HG02610 (cell line): ENCODE measurements at regions not wholly inside any gene's neighbourhood (a gene's known extent, or its start where the extent isn't known, plus 50 kb on each side); places are given as distances from the start of the nearest gene placed in this dataset.
"Not testable (repeated sequence)": the region's sequence is repeated elsewhere in the genome, so short reads cannot be mapped to it uniquely, and the experiment has no call there.

Experiments used
- ATAC-seq: cut with Tn5 transposase; IDR thresholded peaks from one replicate; pipeline ENCODE4 v1.9.1; 2021; ENCODE audit warnings: mild to moderate bottlenecking, moderate library complexity; ENCODE audit not compliant: unreplicated experiment

DNA sequence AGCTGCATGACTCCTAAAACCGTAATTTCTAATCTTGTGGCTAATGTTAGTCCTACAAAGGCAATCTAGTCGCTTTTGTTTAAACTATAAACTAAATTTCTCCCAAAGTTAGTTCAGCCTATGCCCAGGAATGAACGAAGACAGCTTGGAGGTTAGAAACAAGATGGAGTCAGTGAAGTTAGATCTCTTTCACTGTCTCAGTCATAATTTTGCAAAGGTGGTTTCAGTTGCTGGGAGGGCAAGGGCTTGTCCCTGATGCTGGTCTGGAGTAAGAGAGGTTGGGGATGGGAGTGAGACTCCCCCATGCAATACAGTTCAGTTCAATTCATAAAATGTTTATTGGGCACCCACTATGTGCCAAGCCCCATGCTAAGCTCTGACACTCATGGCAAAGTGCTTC, 362.1 kb downstream of the TYW1 start:
- ATAC-seq, result not testable (repeated sequence)

- no peak for ATAC-seq
Measured at GRCh38 chr7:67359900-67360299, 363.3 kb downstream of the TYW1 start.

DNA sequence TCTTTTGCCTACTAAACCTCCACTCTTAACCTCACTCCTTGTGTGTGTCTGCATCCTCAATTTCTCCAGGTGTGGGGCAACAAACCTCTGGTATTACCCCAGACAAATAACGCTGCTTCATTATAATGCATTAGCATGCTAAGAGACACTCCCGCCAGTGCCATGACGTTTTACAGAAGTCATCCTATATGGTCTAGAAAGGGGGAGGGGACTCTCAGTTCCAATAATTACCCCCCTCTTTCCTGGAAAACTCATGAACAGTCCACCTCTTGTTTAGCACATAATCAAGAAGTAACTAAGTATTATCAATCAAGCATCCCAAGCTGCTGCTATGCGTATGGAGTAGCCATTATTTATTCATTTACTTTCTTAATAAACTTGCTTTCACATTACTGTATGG, 364.5 kb downstream of the TYW1 start:
- no peak for ATAC-seq

GRCh38 chr7:67364441-67365017, 367.9 kb downstream of the TYW1 start:
- ATAC-seq, result no peak

- ATAC-seq, result peak; percentile 96
Measured at GRCh38 chr7:67371429-67372305, 375.0 kb downstream of the TYW1 start.

DNA sequence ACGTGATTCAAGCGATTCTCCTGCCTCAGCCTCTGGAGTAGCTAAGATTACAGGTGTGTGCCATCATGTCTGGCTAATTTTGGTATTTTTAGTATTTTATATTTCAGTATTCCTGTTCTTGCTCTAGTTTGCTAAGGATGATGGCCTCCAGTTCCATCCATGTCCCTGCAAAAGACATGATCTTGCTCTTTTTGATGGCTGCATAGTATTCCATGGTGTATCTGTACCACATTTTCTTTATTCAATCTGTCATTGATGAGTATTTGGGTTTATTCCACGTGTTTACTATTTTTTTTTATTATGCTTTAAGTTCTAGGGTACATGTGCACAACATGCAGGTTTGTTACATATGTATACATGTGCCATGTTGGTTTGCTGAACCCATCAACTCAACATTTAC, 376.8 kb downstream of the TYW1 start:
- not testable (repeated sequence) for ATAC-seq

DNA sequence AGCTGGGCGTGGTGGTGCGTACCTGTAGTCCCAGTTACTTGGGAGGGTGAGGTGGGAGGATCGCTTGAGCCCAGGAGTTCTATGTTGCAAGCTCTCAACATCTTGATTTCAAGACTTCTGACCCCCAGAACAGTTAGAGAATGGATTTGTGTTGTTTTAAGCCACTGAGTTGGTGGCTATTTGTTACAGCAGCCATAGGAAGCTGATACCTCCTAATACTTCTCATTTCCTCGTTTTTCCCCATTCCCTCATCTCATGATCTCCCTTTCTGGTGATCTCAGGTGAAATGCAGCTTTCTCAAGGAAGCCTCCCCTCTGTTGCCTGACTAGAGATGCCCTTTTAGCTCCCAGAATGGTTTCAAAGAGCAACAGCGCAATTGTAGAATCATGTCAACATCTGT, 378.8 kb downstream of the TYW1 start:
- no peak for ATAC-seq

GRCh38 chr7:67377939-67378862, 381.6 kb downstream of the TYW1 start:
- peak; percentile 88 for ATAC-seq

GRCh38 chr7:67380326-67380725, 383.7 kb downstream of the TYW1 start:
- no peak for ATAC-seq

DNA sequence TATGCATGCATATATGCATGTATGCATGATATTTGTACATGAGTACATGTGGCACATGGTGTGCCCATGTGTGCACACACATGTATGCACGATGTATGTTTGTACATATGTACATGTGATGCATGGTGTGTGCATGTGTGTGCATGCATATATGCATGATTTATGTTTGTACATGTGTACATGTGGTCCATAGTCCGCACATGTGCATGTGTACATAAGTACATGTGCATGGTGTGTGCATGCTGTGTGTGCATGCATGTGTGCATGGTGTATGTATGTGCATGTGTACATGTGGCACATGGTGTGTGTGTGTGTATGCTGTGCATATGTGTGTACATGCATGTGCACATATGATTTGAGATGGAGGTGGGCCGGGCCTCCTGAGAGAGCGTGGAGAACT, 384.2 kb downstream of the TYW1 start:
- no peak for ATAC-seq

DNA sequence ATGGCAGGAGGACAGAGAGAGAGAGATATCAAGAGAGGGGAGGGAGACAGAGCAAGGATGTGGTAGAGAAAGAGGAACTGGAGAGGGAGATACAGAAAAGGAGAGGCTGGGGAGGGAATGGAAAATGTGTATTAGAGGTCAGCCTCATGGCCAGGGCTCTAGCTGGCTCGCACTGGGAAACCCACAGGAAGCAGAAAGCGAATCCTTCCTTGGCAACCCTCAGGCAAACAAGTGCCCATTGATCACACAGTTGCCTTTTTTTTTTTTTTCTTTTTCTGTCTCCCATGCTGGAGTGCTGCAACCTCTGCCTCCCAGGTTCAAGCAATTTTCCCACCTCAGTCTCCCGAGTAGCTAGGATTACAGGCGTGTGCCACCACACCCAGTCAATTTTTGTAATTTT, 391.2 kb downstream of the TYW1 start:
- no peak for ATAC-seq

- ATAC-seq, result no peak
Measured at GRCh38 chr7:67391168-67391567, 394.5 kb downstream of the TYW1 start.

- ATAC-seq, result no peak
Measured at GRCh38 chr7:67392596-67393438, 396.2 kb downstream of the TYW1 start.

- no peak for ATAC-seq
Measured at GRCh38 chr7:67393903-67394302, 397.3 kb downstream of the TYW1 start.

GRCh38 chr7:67398916-67399315, 402.3 kb downstream of the TYW1 start:
- no peak for ATAC-seq

DNA sequence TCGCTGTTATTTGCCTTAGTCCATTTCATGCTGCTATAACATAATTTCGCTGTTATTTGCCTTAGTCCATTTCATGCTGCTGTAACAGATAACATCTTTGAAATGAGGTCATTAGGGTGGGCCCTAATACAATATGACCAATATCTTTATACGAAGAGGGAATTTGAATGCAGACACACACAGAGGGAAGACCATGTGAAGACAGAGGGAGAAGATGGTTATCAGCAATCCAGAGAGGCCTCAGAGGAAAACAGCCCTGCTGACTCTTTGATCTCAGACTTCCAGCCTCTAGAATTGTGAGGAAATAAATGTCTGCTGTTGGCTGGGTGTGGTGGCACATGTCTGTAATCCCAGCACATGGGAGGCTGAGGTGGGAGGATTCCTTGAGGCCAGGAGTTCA, 404.9 kb downstream of the TYW1 start:
- ATAC-seq, result no peak

DNA sequence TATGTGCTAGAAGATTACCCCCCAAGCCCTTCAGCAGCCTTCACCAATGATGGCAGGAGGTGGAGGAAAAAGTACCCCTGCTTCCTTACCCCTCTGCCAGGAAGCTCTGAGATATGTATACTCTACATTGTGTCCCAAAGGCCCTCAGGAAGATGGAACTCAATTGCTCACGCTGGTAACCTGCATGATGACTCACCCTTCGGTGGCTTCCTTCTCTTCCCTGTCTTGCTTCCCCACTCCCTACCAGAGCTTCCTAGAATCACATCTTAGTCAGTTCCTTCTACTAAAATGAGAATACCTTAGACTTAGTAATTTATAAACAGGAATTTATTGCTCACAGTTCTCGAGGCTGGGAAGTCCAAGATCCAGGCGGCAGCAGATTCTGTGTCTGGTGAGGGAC, 405.6 kb downstream of the TYW1 start:
- no peak for ATAC-seq

DNA sequence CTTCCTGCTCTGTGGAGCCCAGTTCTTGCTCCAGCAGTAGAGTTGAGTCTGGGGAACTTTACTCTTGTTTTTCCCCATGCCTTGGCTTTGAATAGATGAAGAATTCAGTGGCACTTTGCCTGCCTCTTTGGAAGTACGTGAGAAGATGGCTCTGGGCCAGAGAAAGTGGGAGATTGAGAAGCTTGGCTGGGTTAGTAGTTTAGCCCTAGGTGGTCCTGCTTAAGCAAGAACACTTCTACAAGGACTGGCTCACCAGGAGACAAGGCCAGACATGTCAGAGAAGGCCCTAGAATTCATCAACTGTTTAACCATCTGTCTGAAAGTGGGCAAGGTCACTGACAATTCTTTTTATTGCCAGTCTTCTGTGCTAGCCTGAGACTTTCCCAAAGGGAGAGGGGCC, 410.3 kb downstream of the TYW1 start:
- no peak for ATAC-seq

DNA sequence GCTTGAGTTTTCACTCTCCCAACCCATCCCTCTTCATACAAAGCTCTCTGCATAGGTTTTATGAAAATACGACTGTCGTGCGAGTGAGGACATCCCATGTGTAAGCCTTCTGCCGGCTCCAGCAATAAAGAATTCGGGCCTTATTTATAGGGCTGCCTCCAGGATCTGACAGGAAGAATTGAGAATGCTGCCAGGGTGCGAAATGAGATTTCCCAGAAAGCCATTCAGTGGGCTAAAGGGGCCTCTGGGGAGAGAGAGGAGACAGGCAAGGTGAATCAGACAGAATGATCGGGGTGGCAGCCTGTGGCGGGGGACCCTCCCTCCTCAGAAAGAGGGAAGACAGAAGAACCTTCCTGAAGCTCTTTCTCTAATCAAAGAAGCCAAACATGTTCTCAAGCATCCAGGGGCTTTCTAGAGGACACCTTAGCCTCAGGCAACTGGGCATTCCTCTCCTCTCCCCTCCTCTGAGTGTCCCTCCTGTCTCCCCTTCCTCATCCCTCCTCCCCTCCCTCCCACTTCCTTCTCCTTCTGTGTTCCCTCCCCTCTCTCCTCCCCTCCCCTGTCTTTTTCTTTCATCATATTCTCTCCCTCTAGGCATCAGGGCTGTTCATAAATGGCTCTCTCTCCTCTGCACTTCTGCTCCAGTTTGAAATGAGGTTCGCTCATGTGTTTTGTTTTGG, 410.9 kb downstream of the TYW1 start:
- ATAC-seq, result no peak

GRCh38 chr7:67408109-67408508, 411.5 kb downstream of the TYW1 start:
- no peak for ATAC-seq
